Ovary (tissue), 7 donors: ENCODE measurements at regions not wholly inside any gene's neighbourhood (a gene's known extent, or its start where the extent isn't known, plus 50 kb on each side); places are given as distances from the start of the nearest gene placed in this dataset.

ENCODE experiments used
- DNase-seq, 5 donors: peaks; one replicate each; pipeline ENCODE4 v3.0.0-alpha.2; 2019 to 2020
- H3K27ac ChIP-seq, 2 donors: fragments of 200-600 bp; one replicate each; pipeline versions ENCODE4 v1.5.1 to v1.8.0; 2019 to 2022
- H3K27me3 ChIP-seq: fragments of 200-600 bp; one replicate; pipeline ENCODE4 v1.8.0; 2022
- H3K36me3 ChIP-seq: fragments of 200-600 bp; sonication (generic); one replicate; pipeline ENCODE4 v1.5.1; 2019
- H3K4me1 ChIP-seq: one replicate; pipeline ENCODE4 v1.8.1; 2013; ENCODE audit warnings: mild to moderate bottlenecking, moderate library complexity; ENCODE audit not compliant: insufficient read depth
- H3K4me3 ChIP-seq: fragments of 200-600 bp; sonication (generic); one replicate; pipeline ENCODE4 v1.5.1; 2017
- H3K9me3 ChIP-seq, 2 donors: fragments of 200-600 bp in 1 of 2; sonication (generic) in 1 of 2; one replicate each; pipeline versions ENCODE4 v1.5.1 to v1.8.1; 2013 to 2019; ENCODE audit warnings: mild to moderate bottlenecking in 1 of 2, moderate library complexity in 1 of 2
- EP300 ChIP-seq: sonication (generic); formaldehyde crosslinking; IDR thresholded peaks from one replicate; pipeline ENCODE4 v1.6.1; 2017; ENCODE audit warnings: antibody characterized with exemption
- POLR2A ChIP-seq: fragments of 450-650 bp; IDR thresholded peaks from one replicate; pipeline ENCODE4 v1.6.1; 2017; ENCODE audit warnings: antibody characterized with exemption, mild to moderate bottlenecking, moderate library complexity
- WGBS, 3 donors: extraction: QIAGEN DNeasy Blood & Tissue Kit in 1 of 3; methylation state at CpG; one replicate each; pipeline versions ENCODE4 v1.1.5 to v1.1.7; 2013 to 2017; 5-methylcytosine and 5-hydroxymethylcytosine counted together
- intact Hi-C, 4 donors: fragments of 100-400 bp; cut with DNase I; formaldehyde crosslinking; loops; one replicate each; pipeline versions ENCODE4 v1.11.0 to v1.15.1; 2022 to 2023
- TF ChIP-seq, protein P1 (sequence below), 3 donors: fragments of 450-650 bp in 2 of 3; fragments of 200-600 bp in 1 of 3; IDR thresholded peaks; one replicate each; pipeline versions ENCODE4 v1.5.1 to v1.8.0; 2016 to 2022; ENCODE audit warnings: antibody characterized with exemption in 3 of 3, mild to moderate bottlenecking in 1 of 3
- donor health status: DM: no; HTN: no; CAD: no; lungs with moderate emphysema.
- donor health status: DM: no; HTN: no; CAD: no.
- donor health status: Bipolar disorder and iron deficiency.
- donor health status: DM: no; HTN: no; CAD: no.
- donor health status: DM: yes; HTN: yes; CAD: no.

GRCh38 chr3:171965067-171965712, 74.2 kb upstream of the FNDC3B start:
- intact Hi-C loops: no loop called here
- no peak for DNase-seq
- 86 to 90% (median 88%) methylated on average over 6 of the region's 6 CpGs for WGBS, 3 donors
- no peak overlapping the region for H3K4me3 ChIP-seq
- no peaks in the 10 kb centered on the region for H3K27me3 ChIP-seq
- TF ChIP-seq POLR2A (no peak), EP300 (no peak)
- TF ChIP-seq, protein P1, sequence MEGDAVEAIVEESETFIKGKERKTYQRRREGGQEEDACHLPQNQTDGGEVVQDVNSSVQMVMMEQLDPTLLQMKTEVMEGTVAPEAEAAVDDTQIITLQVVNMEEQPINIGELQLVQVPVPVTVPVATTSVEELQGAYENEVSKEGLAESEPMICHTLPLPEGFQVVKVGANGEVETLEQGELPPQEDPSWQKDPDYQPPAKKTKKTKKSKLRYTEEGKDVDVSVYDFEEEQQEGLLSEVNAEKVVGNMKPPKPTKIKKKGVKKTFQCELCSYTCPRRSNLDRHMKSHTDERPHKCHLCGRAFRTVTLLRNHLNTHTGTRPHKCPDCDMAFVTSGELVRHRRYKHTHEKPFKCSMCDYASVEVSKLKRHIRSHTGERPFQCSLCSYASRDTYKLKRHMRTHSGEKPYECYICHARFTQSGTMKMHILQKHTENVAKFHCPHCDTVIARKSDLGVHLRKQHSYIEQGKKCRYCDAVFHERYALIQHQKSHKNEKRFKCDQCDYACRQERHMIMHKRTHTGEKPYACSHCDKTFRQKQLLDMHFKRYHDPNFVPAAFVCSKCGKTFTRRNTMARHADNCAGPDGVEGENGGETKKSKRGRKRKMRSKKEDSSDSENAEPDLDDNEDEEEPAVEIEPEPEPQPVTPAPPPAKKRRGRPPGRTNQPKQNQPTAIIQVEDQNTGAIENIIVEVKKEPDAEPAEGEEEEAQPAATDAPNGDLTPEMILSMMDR (IDR thresholded peaks at IDR 0.05): no peak
- no peaks in the 10 kb centered on the region for H3K36me3 ChIP-seq
- H3K27ac ChIP-seq: no peak overlapping the region
- peaks cover 8% of the 10 kb centered on the region for H3K4me1 ChIP-seq
- H3K9me3 ChIP-seq: no peaks in the 10 kb centered on the region

GRCh38 chr3:171966533-171967136, 72.7 kb upstream of the FNDC3B start:
- 58 to 69% (median 60%) methylated on average over 3 of the region's 3 CpGs for WGBS, 3 donors
- Histone ChIP-seq H3K4me1 (peaks cover 8% of the 10 kb centered on the region), H3K4me3 (no peak overlapping the region), H3K9me3 (no peaks in the 10 kb centered on the region), H3K27ac (no peak overlapping the region), H3K27me3 (no peaks in the 10 kb centered on the region), H3K36me3 (no peaks in the 10 kb centered on the region)
- intact Hi-C loops: no loop called here
- no peak for DNase-seq
- TF ChIP-seq, protein P1 (IDR thresholded peaks at IDR 0.05): no peak
- TF ChIP-seq POLR2A (no peak), EP300 (no peak)

GRCh38 chr3:171967137-171967783, 72.1 kb upstream of the FNDC3B start:
- no peak overlapping the region for H3K27ac ChIP-seq
- H3K36me3 ChIP-seq: no peaks in the 10 kb centered on the region
- H3K4me3 ChIP-seq: no peak overlapping the region
- intact Hi-C loops: no loop called here
- WGBS, 3 donors: 27 to 34% (median 30%) methylated on average over 6 of the region's 6 CpGs
- peaks cover 8% of the 10 kb centered on the region for H3K4me1 ChIP-seq
- no peaks in the 10 kb centered on the region for H3K9me3 ChIP-seq
- TF ChIP-seq EP300: no peak
- TF ChIP-seq POLR2A: no peak
- TF ChIP-seq, protein P1 (IDR thresholded peaks at IDR 0.05): no peak
- H3K27me3 ChIP-seq: no peaks in the 10 kb centered on the region
- DNase-seq: no peak

DNA sequence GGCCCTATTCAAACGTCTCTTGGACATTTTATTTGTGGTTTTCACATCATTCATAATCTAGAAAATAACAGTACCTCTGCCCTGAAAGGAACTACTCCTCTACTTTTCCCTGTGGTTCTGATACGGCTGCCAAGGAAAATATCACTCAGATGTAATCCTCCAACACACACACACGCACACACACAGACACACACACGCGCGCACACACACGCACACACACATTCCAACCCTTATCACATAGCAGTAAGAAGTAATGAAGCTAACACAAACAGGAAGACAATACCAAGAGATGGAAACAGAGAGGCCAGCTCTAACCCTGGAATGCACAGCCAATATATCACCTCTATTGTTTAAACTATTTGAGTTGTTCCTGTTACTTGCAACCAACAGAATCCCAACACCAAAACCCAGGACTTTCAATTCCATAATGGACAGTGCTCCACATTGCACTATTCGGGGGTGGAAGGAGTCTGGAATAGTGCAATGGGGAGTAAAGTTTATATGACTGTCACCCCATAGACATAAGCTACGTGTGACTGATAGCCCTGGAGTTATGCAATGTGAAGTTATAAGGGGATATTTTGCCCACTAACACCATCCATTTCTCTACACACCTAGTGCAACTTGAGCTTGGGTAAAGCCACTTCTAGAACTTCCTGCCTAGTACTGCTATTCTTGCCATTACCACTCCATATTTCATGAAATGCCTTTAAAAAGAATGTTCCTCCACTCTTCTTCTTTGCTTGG, 71.3 kb upstream of the FNDC3B start:
- Histone ChIP-seq H3K4me3 (no peak overlapping the region), H3K27me3 (no peaks in the 10 kb centered on the region), H3K36me3 (no peaks in the 10 kb centered on the region), H3K4me1 (peaks cover 8% of the 10 kb centered on the region), H3K27ac (no peak overlapping the region), H3K9me3 (no peaks in the 10 kb centered on the region)
- intact Hi-C loops: no loop called here
- no peak for DNase-seq
- TF ChIP-seq POLR2A (no peak), EP300 (no peak)
- TF ChIP-seq, protein P1 (IDR thresholded peaks at IDR 0.05): no peak
- 46 to 55% (median 52%) methylated on average over 9 of the region's 9 CpGs for WGBS, 3 donors
